Tibial nerve (tissue), 4 donors: ENCODE measurements at regions not wholly inside any gene's neighbourhood (a gene's known extent, or its start where the extent isn't known, plus 50 kb on each side); places are given as distances from the start of the nearest gene placed in this dataset.
"Not testable (repeated sequence)": the region's sequence is repeated elsewhere in the genome, so short reads cannot be mapped to it uniquely, and the experiment has no call there.

Experiments used
- DNase-seq, 2 donors: peaks; one replicate each; pipeline ENCODE4 v3.0.0-alpha.2; 2019; ENCODE audit warnings: low spot score in 2 of 2
- H3K27ac ChIP-seq, 4 donors: fragments of 200-600 bp; sonication (generic) in 3 of 4; one replicate each; pipeline ENCODE4 v1.5.1; 2017 to 2019; ENCODE audit warnings: mild to moderate bottlenecking in 1 of 4
- H3K27me3 ChIP-seq, 2 donors: fragments of 200-600 bp; sonication (generic) in 1 of 2; one replicate each; pipeline versions ENCODE4 v1.5.1 to v1.6.0; 2017 to 2019
- H3K36me3 ChIP-seq, 3 donors: fragments of 200-600 bp; sonication (generic); one replicate each; pipeline ENCODE4 v1.5.1; 2018 to 2019
- H3K4me1 ChIP-seq, 4 donors: fragments of 200-600 bp; sonication (generic) in 3 of 4; one replicate each; pipeline ENCODE4 v1.5.1; 2017 to 2019
- H3K4me3 ChIP-seq, 4 donors: fragments of 200-600 bp; sonication (generic) in 3 of 4; one replicate each; pipeline ENCODE4 v1.5.1; 2017 to 2019; ENCODE audit warnings: mild to moderate bottlenecking in 1 of 4, moderate library complexity in 1 of 4
- H3K9me3 ChIP-seq, 4 donors: fragments of 200-600 bp; sonication (generic) in 3 of 4; one replicate each; pipeline ENCODE4 v1.5.1; 2017 to 2019
- CTCF ChIP-seq, 5 experiments: fragments of 200-600 bp in 3 of 5; fragments of 450-650 bp in 2 of 5; sonication (generic) in 3 of 5; IDR thresholded peaks; one replicate each; pipeline ENCODE4 v1.5.1; 2016 to 2019; ENCODE audit warnings: antibody characterized with exemption in 5 of 5, mild to moderate bottlenecking in 3 of 5, moderate library complexity in 2 of 5
- EP300 ChIP-seq, 2 donors: sonication (generic); formaldehyde crosslinking; IDR thresholded peaks; one replicate each; pipeline ENCODE4 v1.6.1; 2017; ENCODE audit warnings: antibody characterized with exemption in 2 of 2, mild to moderate bottlenecking in 1 of 2
- POLR2A ChIP-seq, 2 donors: fragments of 450-650 bp; IDR thresholded peaks; one replicate each; pipeline ENCODE4 v1.6.1; 2017; ENCODE audit warnings: antibody characterized with exemption in 2 of 2, mild to moderate bottlenecking in 2 of 2, moderate library complexity in 2 of 2
- WGBS, 2 donors: methylation state at CpG; one replicate each; pipeline ENCODE4 v1.1.5; 2018; 5-methylcytosine and 5-hydroxymethylcytosine counted together

DNA sequence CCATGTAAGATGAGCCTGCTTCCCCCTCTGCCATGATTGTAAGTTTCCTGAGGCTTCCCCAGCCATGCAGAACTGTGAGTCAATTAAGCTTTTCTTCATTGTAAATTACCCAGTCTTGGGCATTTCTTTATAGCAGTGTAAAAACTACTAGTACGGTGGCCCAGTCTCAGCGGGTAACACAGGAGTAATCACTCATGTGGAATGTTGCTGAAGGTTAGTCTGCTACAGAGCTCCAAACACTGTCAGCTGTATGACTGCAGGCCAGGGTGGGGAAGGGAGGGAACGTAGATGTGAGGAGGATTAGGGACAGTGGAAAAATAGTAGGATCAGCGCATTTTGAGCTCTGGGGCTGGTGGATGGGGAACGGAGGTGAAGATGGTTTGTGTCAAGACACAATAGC, 711.2 kb upstream of the SOX11 start:
- TF ChIP-seq EP300 (IDR thresholded peaks at IDR 0.05): no peak
- TF ChIP-seq POLR2A (IDR thresholded peaks at IDR 0.05): no peak
- no peak for TF ChIP-seq CTCF (IDR thresholded peaks at IDR 0.05)
- WGBS, 2 donors: 70 to 72% methylated on average over 5 of the region's 5 CpGs

GRCh38 chr2:4981802-4982409, 710.3 kb upstream of the SOX11 start:
- WGBS, 2 donors: 70 to 80% methylated on average over 1 of the region's 1 CpG
- TF ChIP-seq EP300 (IDR thresholded peaks at IDR 0.05) (no peak), CTCF (IDR thresholded peaks at IDR 0.05) (no peak), POLR2A (IDR thresholded peaks at IDR 0.05) (no peak)
- Histone ChIP-seq H3K4me3 (no peak overlapping the region), H3K36me3 (no peaks in the 10 kb centered on the region), H3K27ac (no peak overlapping the region), H3K4me1 (no peaks in the 10 kb centered on the region), H3K9me3 (no peaks in the 10 kb centered on the region), H3K27me3 (no peaks in the 10 kb centered on the region)
- no peak for DNase-seq

More for the DNA sequence above, 711.2 kb upstream of the SOX11 start:
- no peaks in the 10 kb centered on the region for H3K36me3 ChIP-seq
- no peaks in the 10 kb centered on the region for H3K9me3 ChIP-seq
- H3K27me3 ChIP-seq: no peaks in the 10 kb centered on the region
- H3K4me1 ChIP-seq: no peaks in the 10 kb centered on the region
- H3K4me3 ChIP-seq: no peak overlapping the region
- DNase-seq: no peak
- no peak overlapping the region for H3K27ac ChIP-seq

GRCh38 chr2:4988444-4988843, 703.7 kb upstream of the SOX11 start:
- DNase-seq, H3K36me3 ChIP-seq, H3K27ac ChIP-seq, H3K9me3 ChIP-seq, H3K4me1 ChIP-seq, H3K27me3 ChIP-seq, H3K4me3 ChIP-seq: not testable (repeated sequence)
- WGBS, 2 donors: 92 to 95% methylated on average over 5 of the region's 5 CpGs

GRCh38 chr2:4992226-4992625, 700.0 kb upstream of the SOX11 start:
- TF ChIP-seq CTCF (IDR thresholded peaks at IDR 0.05) (no peak), POLR2A (IDR thresholded peaks at IDR 0.05) (no peak), EP300 (IDR thresholded peaks at IDR 0.05) (no peak)
- no peaks in the 10 kb centered on the region for H3K36me3 ChIP-seq
- H3K4me3 ChIP-seq: no peak overlapping the region
- H3K4me1 ChIP-seq: no peaks in the 10 kb centered on the region
- H3K9me3 ChIP-seq: no peaks in the 10 kb centered on the region
- WGBS, 2 donors: 65 to 67% methylated on average over 4 of the region's 4 CpGs
- H3K27ac ChIP-seq: no peak overlapping the region
- DNase-seq: no peak
- no peaks in the 10 kb centered on the region for H3K27me3 ChIP-seq

DNA sequence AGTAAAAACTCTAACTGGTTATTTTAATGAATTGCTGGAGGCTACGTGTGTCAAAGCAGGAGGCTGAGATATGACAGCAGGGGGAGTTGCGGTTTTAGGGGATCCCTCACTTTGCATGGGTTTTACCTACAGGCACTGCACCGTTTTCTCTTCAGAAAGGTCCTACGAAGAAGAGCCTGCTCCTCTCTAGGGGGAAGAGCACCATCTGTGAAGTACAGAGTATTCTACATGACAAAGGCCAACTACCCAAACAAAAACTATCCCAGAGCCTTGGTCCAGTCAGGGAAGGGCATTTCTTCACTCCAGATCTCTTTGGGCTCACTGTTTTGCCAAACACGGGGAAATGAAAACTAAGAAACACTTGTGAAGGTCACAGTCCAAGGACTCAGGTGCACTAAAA, 696.7 kb upstream of the SOX11 start:
- TF ChIP-seq CTCF (IDR thresholded peaks at IDR 0.05) (no peak), EP300 (IDR thresholded peaks at IDR 0.05) (no peak), POLR2A (IDR thresholded peaks at IDR 0.05) (no peak)
- DNase-seq: no peak
- H3K4me3 ChIP-seq: no peak overlapping the region
- H3K27me3 ChIP-seq: no peaks in the 10 kb centered on the region
- no peaks in the 10 kb centered on the region for H3K9me3 ChIP-seq
- no peak overlapping the region for H3K27ac ChIP-seq
- H3K4me1 ChIP-seq: no peaks in the 10 kb centered on the region
- whole genome bisulfite sequencing, 2 donors: 65 to 76% methylated on average over 5 of the region's 5 CpGs
- H3K36me3 ChIP-seq: no peaks in the 10 kb centered on the region

DNA sequence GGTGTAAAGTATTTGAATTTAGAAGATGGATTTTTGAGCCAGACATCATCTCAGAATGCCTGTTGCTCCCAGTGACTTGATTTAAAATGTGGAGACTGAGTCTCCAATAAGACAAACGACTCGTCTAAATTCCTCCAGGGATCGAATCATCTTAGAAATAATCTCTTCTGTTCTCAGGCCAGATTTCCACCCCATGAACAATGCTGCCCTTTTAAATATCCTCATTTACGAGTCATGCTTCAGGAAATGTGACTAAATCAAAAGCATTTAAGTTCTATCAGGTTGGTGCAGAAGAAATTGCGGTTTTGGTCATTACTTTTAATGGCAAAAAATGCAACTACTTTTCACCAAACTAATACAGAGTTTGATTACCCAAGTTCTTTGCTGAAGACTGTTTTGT, 684.6 kb upstream of the SOX11 start:
- Histone ChIP-seq H3K27me3 (no peaks in the 10 kb centered on the region), H3K4me3 (no peak overlapping the region), H3K4me1 (no peaks in the 10 kb centered on the region), H3K36me3 (no peaks in the 10 kb centered on the region), H3K9me3 (no peaks in the 10 kb centered on the region), H3K27ac (no peak overlapping the region)
- no peak for DNase-seq
- 38 to 42% methylated on average over 5 of the region's 5 CpGs for WGBS, 2 donors
- TF ChIP-seq EP300 (IDR thresholded peaks at IDR 0.05): no peak
- TF ChIP-seq POLR2A (IDR thresholded peaks at IDR 0.05): no peak
- no peak for TF ChIP-seq CTCF (IDR thresholded peaks at IDR 0.05)
